Stimulated activated naive CD8-positive, alpha-beta T cell treated with anti-CD3 and anti-CD28 coated beads, Interleukin-15, Interleukin-2, amounts not matched to agents 100 U/mL and 50 U/mL, for 24 hours (primary cell): ENCODE measurements at regions not wholly inside any gene's neighbourhood (a gene's known extent, or its start where the extent isn't known, plus 50 kb on each side); places are given as distances from the start of the nearest gene placed in this dataset.

Experiments
- ATAC-seq: fragments of 150-1000 bp; cut with Tn5 transposase; one replicate; pipeline ENCODE4 v1.10.0; 2021
- DNase-seq: peaks from one replicate; pipeline ENCODE4 v3.0.0; 2021

DNA sequence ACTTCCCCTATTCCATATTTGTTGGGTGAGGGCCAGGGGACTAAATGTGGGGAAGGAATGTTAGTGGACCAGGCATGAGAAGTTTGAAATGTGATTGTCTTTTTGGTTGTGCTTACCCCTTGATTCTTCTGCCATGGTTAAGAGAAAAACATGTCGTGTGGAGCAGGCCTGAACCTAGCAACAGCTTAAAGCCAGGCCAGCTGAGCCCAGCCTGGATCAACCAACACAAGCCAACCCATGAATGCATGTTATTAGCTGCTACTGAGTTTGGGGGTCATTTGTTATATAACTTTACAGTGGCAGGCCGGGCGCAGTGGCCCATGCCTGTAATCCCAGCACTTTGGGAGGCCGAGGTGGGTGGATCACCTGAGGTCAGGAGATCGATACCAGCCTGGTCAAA, 52.4 kb upstream of the TRIO start:
- DNase-seq (no peak), ATAC-seq (no peak)

DNA sequence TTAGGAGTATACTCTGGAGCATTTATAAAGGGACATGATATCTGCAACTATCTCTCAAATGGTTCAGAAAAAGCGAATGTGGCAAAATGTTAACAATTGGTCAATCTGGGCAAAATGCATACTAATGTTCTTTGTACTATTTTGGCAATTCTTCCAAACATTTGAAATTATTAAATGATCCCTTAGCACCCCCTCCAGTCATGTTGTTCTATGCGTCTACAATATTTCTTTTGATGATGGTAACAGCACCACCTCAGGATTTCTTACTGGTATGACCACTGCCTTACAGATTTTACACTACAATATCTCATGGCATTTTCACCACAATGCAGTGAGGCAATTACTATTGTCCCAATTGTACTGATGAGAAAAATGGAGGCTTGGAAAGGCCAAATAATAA, 52.9 kb upstream of the TRIO start:
- DNase-seq, result no peak
- no peak for ATAC-seq

DNA sequence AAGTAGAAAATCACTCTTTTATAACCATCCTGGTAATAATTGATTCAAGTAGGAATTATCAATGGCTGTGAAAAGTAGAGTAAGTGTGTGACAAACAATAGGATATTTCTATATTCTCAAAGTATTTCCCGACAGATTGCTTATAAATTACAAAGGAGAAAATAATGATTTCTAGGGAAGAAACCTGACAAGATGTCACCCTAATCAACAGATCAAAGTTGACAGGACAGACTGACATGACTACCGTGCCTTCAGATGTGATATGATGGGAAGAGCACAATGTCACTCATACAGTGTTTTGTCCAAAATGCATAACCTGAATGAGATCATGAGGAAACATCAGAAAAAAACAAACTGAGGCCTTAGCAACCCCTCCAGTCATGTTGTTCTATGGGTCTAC, 53.9 kb upstream of the TRIO start:
- DNase-seq (no peak), ATAC-seq (no peak)

DNA sequence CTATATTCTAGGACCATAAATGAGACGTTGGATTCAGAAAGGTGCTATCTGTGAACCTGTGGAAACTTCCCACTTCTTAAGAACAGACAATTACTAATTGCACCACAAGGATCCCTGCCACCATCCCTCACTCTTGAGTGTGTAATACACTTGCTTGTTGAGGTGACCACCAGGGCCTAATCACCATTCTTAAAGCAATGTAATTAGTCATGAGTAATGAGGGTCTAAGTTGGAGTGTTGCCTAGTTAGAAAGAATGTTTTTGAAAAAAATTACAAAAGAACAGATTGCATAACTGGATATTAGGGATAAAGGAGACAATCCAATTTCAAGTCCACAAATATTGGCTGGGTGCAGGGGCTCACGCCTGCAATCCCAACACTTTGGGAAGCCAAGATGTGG, 56.9 kb upstream of the TRIO start:
- no peak for DNase-seq
- no peak for ATAC-seq

DNA sequence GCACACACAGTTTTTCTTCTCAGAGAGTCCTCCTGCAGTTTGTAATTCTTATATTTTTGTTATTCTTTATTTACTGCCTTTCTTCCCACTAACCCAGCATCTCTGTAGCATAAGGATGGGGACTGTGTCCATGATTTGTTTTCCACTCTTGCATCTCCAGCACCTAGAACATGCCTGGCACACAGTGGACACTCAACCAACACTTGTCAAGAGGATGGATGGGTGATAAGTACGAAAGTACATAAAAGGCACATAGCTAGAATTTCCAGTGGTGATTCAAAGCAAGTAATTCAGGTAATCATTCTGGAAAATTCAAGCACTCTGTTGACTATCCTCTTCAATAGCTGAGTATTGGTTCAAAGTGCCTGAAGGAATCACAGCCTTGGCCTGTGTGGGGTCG, 60.2 kb upstream of the TRIO start:
- ATAC-seq (no peak), DNase-seq (no peak)

DNA sequence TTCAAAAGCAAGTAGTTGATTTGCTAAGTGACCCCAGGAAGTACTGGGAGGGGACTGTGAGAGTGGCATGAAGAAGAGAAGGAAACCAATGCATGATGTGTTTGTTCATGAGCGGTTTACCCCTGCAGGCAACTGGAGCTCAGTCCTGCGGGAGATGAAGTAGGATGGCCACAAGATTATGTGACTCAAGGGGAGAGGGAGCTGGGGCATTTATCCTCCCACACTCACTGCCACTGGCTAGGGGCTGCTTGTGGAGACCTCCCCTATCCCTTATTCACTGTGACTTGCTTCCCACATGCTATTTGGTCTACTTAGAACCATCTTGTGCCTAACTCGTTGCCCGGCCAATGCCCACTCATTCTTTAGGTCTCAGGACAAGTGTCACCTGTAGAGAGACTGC, 60.6 kb upstream of the TRIO start:
- DNase-seq (no peak), ATAC-seq (no peak)

DNA sequence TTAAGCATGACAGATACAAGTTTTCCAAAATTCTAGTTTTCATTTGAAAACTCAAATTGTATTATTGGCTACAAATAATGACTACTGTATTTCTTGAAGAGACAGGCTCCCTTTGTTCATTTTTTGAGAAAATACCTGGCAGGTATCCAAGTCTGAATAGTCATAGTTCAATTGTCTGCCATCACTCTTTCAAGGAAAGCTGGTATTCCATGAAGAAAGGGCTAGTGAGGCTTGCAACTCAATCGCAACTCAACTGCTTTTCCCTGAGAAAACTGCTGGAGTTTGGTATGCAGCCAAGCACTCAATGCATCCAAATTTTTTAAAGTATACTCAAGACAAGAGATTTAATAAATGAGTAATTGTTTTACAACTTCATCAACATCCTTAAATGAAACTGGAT, 61.4 kb upstream of the TRIO start:
- ATAC-seq (no peak), DNase-seq (no peak)

DNA sequence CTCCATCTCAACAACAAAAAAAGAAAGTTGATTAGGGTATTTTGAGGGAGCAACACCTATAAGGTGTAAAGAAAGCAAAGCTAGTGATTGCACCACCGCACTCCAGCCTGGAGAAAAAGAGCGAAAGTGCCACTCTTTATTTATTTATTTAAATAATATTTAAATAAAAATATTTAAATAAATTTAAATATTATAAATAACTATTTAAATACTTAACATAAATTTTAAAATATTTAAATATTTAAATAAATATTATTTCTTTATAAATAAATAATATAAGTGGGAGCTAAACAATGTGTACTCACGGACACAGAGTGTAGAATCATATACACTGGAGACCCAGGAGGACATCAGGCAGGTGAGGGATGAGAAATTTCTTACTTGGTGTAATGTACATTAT, 64.4 kb upstream of the TRIO start:
- ATAC-seq, result no peak
- DNase-seq, result no peak

DNA sequence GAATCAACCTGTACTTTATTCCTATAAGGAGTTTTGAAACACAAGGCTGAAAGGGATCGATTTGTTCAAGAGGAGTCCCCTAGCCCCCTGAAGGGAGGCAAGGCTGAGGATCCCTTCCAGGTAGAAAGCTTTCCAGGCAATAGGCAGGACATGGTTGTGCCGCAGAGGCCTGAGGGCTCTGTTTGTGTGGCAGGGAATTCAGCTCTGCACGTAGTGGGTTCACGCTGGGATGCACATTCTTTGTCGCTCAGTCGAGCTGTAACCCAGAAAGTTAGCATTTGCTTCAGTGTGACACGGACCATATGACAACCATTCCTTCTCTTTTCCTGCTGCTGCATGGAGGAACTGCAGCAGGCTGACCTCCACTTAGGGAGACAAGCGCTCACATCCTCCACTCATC, 65.6 kb upstream of the TRIO start:
- no peak for DNase-seq
- no peak for ATAC-seq

DNA sequence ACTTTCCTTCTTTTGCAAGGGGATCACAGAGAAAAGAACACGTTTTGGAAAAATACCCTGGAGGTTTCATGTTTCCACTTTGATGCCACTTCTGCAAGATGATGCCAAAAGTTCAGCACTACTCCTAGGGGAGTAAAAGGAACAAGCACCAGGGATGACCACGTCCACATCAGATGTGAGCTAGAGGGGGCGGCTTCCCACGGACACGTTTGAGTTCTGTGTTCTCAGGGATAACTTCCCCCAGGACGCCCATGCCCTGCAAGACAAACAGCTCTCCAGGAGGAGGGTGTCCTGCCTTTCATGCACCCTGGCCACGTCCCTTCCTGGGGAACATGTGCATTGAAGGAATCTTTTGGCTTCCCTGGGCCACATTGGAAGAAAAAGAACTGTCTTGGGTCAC, 66.6 kb upstream of the TRIO start:
- DNase-seq, result no peak
- ATAC-seq, result no peak

DNA sequence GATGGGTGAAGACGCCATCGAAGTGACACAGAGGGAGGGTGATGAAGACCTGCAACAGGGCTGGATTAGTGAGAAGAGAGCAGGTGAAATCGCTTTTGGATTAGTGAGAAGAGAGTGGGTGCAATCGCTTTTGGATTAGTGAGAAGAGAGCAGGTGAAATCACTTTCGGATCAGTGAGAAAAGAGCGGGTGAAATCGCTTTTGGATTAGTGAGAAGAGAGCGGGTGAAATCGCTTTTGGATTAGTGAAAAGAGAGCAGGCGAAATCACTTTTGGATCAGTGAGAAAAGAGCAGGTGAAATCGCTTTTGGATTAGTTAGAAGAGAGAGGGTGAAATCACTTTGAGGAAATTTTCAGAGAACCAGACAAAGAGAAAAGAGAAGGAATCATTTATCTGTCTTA, 67.2 kb upstream of the TRIO start:
- DNase-seq, result no peak
- no peak for ATAC-seq

DNA sequence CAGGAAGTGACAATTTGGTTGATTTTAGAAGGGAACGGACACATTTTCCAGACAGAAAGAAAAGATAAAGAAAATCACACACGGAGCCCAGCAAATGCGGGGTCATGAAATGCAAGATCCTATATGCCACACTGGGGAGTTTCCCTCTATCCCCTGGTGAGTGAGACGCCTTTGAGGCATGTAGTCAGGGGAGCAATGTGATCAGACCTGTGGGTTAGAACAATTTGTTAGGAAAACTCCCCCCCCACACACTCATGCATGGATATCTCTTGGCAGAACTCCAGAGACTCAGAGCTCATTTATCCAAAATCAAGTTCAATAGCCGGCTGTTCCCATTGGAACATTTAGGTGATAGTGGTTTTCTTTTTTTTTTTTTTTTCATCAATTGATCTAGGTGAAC, 71.7 kb upstream of the TRIO start:
- DNase-seq, result no peak
- no peak for ATAC-seq

DNA sequence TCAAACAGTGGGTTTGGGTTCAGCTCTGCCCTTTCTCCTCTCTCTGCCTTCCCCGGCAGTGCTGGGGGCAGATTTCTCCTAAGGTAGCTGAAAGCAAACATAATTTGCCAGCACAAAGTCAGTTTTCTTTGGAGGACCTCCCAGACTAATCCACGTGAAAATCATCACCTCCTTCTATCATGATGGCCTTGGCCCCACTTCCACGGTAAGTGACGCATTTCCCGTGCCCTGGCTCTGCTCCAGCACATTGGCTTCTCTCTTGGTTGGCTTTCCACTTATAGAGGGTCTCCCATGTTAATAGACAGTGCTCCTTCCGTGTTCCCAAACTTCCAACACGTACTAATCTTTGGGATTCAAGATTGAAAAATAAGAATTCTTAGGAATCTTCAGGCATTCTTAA, 74.1 kb upstream of the TRIO start:
- DNase-seq, result no peak
- ATAC-seq, result no peak

DNA sequence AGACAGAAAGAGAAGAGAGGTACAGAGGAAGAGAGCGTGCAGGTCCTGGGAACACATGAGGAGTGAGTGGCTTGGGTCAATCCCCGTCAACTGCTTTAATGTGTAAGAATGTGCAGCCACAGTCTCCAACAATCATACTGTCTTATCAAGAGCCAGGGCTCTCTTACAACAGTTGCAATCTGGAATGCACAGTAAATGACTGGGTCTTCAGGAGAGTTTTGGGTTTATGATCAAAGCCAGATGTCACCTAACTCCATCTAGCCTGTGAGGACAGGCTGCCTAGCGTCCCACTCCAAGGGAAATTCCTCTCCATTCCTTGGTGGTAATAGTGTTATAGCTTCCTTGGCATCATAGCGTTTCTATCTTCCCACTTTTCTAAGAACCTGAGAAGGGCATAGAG, 75.0 kb upstream of the TRIO start:
- DNase-seq (no peak), ATAC-seq (no peak)

DNA sequence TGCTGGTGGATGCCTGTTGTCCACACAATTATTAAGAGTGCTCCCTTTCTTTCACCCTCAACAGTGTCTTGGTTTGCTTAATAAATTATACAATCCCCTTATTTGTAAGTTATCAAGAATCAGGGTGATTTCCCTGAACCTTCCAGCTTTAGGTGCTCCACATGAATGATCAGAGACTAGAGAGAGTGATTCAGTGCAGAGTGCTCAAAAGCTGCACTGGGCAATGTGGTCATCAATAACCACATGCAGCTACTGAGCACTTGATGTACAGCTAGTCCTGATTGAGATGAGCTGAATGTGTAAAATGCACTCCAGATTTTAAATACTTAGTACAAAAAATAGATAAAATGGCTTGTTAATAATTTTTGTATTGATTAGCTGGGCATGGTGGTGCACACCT, 76.8 kb upstream of the TRIO start:
- DNase-seq (no peak), ATAC-seq (no peak)

DNA sequence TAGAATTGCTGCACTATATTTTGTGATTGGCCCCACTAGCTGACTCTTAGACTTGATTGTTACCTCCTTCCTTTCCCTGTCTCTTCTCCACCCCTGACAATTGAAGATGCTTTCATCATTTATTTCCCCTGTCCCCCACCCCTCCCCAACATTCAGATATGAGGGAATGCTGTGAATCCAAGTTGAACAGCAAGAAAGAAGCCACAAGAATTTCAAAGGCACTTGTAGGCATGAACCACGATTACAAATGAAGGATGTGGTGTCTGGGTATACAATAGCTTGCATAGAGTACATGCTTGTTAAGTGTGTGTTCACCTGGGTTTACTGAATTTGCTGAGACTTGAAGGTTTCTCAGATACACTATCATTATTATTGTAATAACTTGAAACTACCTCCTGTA, 78.3 kb upstream of the TRIO start:
- ATAC-seq (no peak), DNase-seq (no peak)

DNA sequence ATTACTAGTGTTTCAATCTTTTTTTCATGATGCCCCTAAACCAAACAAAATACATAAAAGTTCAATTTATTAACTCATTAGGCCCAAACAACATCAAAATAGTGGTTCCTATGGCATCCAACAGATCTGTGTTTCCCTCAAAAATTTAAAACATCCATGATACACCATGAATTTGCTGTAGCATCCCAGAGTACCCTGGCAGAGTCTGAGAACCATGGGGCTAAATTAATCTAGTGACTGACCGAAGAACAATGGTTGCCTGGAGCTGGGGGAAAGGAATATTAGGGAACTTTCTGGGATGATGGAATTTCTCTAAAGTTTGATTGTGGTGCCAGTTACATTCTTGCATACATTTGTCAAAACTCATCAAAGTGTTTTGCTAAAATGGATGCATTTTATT, 79.5 kb upstream of the TRIO start:
- DNase-seq (no peak), ATAC-seq (no peak)

DNA sequence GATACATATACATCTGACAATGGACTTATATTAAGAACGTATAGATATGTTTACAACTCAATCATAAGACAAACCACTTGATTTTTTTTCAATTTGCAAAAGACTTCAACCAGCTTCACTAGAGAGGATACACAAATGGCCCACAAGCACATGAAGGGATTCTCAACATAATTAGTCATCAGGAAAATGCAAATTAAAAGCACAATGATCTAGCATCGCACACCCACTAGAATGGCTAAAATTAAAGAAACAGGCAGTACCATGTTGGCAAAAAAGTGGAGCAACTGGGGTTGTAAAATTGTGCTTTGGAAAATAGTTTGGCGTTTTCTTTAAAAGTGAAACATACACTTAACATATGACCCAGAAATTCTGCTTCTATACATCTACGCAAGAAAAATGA, 80.0 kb upstream of the TRIO start:
- no peak for DNase-seq
- ATAC-seq, result no peak

DNA sequence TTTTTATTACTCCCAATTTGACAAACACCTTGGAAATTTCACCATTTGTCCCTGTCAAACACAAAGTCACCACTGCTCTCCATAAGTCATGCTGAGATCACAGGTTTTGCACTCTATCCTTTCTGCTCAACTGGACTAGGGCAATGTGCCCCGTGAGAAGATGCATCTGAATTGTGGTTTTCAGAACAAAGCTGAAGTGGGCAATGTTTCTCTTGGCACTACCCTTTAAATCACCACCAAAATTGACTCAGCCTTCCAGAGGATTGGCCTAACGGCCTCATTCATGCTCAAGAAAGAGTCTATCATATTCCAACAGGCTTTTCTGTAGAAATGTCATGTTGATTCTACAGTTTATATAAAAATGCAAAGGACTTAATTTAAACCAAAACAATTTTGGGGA, 81.0 kb upstream of the TRIO start:
- DNase-seq (no peak), ATAC-seq (no peak)

DNA sequence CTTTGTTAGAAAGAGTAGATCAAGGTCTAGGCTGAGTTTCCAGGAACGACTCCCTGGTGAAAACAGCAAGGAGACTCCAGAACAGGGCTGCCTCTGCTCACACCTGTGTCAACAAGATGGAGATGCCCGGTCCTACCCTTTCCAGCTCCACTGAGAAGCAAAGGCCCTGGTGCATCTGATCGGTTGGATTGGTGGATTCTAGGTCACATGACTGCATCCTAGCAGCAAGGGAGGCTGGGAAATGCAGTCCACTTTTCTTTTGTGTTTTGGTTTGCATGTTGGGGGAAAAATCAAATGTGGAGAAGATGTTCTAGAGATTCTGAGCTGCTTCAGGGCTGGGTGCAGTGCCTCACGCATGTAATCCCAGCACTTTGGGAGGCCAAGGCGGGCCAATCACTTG, 82.0 kb upstream of the TRIO start:
- DNase-seq (no peak), ATAC-seq (no peak)

DNA sequence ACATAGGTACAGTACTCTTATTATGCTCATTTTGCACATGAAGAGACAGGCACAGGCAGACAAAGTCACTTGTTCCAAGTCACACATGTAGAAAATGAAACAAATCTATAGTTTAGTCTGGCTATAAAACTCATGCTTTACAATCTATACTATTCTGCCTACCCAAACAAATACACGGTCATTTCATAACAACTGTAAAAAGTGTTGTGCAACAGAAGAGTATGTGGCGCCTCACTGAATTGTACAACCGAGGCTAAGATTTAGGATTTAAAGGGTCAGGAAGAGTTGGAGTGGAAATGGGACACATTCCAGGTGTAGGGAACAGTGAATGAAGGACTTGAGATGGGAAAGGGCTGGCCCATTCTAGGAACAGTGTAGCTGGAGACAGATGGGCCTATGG, 82.9 kb upstream of the TRIO start:
- ATAC-seq (no peak), DNase-seq (no peak)

DNA sequence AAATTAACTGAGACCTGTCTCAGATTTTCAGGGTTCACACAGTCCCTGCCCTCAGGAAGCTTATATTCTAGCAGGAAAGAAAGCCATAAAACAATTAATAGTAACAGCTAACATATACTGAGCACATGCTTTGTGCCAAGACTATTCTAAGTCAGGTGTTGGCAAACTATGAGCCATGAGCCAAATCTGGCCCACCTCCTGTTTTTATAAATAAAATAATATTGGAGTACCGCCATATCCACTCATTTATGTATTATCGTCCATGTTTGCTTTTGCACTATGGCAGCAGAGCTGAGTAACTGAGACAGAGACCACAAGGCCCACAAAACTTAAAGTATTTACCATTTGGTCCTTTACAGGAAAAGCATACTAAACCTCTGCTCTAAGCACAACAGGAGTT, 83.3 kb upstream of the TRIO start:
- ATAC-seq (no peak), DNase-seq (no peak)

DNA sequence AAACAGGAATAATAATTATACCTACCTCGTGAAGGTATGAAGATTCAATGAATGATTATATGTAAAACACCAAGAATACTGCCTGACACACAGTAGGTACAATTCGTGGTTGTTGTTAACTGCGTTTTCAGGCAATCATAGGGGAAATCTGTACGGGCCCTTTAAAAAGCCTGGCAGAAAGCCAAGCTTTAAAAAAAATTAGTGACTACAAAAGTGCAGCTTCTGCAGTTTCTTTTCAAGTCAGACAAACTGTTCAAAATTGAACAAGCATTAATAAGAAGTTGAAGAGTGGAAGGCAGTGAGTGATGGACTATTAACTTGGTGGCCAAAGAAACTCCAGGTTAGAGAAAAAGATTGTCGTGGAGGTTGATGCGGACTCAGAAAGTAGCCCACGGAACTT, 85.9 kb upstream of the TRIO start:
- ATAC-seq (no peak), DNase-seq (no peak)

DNA sequence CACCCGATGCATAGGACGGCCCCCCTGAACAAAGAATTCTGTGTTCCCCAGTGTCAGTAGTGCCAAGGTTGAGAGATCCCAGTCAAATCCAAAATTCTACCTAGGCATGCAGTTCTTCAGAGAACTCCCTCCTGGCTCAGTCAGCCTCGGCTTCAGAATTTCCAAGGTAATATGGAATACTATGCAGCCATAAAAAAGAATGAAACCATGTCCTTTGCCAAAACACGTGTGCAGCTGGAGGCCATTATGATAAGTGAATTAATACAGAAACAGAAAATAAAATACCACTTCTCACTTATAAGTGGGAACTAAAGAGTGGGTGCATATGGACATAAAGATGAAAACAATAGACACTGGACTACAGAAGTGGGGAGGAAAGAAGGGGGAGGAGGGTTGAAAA, 87.1 kb upstream of the TRIO start:
- no peak for ATAC-seq
- DNase-seq, result no peak

DNA sequence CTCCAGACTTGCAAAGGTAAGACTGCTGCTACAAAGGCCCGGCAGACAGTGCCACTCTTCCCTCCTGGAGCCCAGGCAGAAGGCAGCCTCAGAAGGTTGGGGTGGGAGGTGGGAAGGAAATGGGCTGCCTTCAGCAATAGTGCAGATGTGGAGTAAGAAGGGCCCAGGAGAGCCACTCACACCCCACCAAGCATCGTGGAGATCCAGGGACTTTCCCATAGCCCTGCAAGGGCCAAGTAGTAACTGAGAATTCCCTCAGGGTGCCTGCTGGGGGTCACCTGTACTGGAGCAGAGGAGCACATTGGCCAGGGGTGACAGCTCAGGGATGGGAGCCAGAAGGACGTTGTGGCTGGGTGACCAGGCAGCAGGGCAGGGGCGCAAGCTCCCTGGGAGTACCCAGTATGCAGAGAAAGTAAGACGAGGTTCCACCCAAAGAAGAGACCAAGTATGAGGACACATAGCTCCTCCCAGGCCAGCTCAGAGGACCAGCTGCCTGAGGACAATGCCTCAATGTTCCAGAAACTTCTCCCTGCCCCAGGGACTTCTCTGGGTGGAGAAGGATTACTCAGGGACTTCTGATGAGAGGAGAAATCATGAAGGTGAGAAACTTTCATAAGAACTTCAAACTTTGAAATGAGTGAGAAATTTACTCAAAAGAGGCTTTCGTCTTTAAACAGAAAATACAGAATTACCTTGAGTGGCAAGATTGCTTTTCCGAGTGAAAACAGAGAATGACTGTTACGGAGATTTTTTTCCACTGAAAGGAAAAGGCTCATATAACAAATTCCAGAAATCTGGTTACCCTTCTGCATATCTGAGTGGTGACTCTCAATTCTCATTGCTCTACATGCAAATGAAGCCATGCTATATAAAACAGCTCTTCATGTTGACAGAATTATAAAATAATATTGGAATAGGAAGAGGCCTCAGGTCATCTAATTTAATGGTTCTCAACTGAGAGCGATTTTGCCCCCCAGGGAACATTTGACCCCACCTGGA, 87.9 kb upstream of the TRIO start:
- ATAC-seq (no peak), DNase-seq (no peak)
